Vagina (tissue), 2 donors: ENCODE measurements at regions not wholly inside any gene's neighbourhood (a gene's known extent, or its start where the extent isn't known, plus 50 kb on each side); places are given as distances from the start of the nearest gene placed in this dataset.

Source experiments
- POLR2AphosphoS5 ChIP-seq, 2 donors: sonication (generic); formaldehyde crosslinking; IDR thresholded peaks; one replicate each; pipeline ENCODE4 v1.9.0; 2017; ENCODE audit warnings: antibody characterized with exemption in 2 of 2, mild to moderate bottlenecking in 2 of 2, low read depth in 1 of 2; ENCODE audit not compliant: insufficient read depth in 1 of 2
- TF ChIP-seq, protein P1 (sequence below), 3 experiments: fragments of 450-650 bp in 2 of 3; fragments of 200-600 bp in 1 of 3; sonication (generic) in 1 of 3; IDR thresholded peaks; one replicate each; pipeline ENCODE4 v1.5.1; 2017 to 2019; ENCODE audit warnings: antibody characterized with exemption in 3 of 3, mild to moderate bottlenecking in 2 of 3, moderate library complexity in 2 of 3

DNA sequence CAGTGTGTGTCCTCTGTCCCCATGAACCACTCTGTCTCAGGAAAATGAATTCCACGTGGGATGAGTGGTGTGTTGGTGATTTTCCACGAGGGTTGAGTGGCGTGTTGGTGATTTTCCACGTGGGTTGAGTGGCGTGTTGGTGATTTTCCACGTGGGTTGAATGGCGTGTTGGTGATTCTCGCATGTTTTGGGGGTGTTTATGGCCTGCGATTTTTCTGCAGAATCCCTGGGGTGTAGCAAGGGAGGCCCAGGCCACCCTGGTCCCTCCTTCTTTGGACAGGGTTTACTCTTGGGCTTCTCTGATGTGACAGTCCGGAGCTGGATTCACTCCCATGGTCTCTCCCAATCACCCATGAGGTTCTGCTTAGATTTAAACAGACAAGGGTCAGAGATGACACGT, 90.6 kb upstream of the FRMD1 start:
- TF ChIP-seq, protein P1, sequence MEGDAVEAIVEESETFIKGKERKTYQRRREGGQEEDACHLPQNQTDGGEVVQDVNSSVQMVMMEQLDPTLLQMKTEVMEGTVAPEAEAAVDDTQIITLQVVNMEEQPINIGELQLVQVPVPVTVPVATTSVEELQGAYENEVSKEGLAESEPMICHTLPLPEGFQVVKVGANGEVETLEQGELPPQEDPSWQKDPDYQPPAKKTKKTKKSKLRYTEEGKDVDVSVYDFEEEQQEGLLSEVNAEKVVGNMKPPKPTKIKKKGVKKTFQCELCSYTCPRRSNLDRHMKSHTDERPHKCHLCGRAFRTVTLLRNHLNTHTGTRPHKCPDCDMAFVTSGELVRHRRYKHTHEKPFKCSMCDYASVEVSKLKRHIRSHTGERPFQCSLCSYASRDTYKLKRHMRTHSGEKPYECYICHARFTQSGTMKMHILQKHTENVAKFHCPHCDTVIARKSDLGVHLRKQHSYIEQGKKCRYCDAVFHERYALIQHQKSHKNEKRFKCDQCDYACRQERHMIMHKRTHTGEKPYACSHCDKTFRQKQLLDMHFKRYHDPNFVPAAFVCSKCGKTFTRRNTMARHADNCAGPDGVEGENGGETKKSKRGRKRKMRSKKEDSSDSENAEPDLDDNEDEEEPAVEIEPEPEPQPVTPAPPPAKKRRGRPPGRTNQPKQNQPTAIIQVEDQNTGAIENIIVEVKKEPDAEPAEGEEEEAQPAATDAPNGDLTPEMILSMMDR (IDR thresholded peaks at IDR 0.05): no peak
- TF ChIP-seq POLR2AphosphoS5 (IDR thresholded peaks at IDR 0.05; ENCODE audit: insufficient read depth in 1 of 2, low read depth in 1 of 2): no peak
